WTC11 (cell line): ENCODE measurements at regions not wholly inside any gene's neighbourhood (a gene's known extent, or its start where the extent isn't known, plus 50 kb on each side); places are given as distances from the start of the nearest gene placed in this dataset.

Experiments
- ATAC-seq: fragments of 200-7000 bp; cut with Tn5 transposase; 2 replicates; pipeline ENCODE4 v1.10.0; 2021; ENCODE audit warnings: mild to moderate bottlenecking, moderate library complexity
- CTCF ChIA-PET: fragments of 300-600 bp; sonication (Branson Sonifier 250); formaldehyde crosslinking; loops from one replicate; lab custom pipeline; 2021; ENCODE audit warnings: antibody characterized with exemption; lab: Charles Lee
- POLR2A ChIA-PET: fragments of 350-600 bp; sonication (Branson Sonifier 250); formaldehyde crosslinking; loops from one replicate; lab custom pipeline; 2021; ENCODE audit warnings: antibody characterized with exemption; lab: Charles Lee
- DNase-seq: peaks from one replicate; pipeline ENCODE4 v3.0.0; 2021; ENCODE audit warnings: low spot score
- H3K27ac Mint-ChIP-seq: 2 replicates; pipeline ENCODE4 v1.8.0; 2021; ENCODE audit warnings: mixed read lengths
- H3K27me3 Mint-ChIP-seq: 2 replicates; pipeline ENCODE4 v1.8.0; 2021; ENCODE audit warnings: low read depth, mild to moderate bottlenecking, moderate library complexity, mixed read lengths
- H3K36me3 Mint-ChIP-seq: 2 replicates; pipeline ENCODE4 v1.8.0; 2021; ENCODE audit warnings: mixed read lengths
- H3K4me1 Mint-ChIP-seq: 2 replicates; pipeline ENCODE4 v1.8.0; 2022; ENCODE audit warnings: mixed read lengths
- H3K4me3 Mint-ChIP-seq: 2 replicates; pipeline ENCODE4 v1.8.0; 2021; ENCODE audit warnings: mild to moderate bottlenecking, moderate library complexity, mixed read lengths
- H3K9me3 Mint-ChIP-seq: 2 replicates; pipeline ENCODE4 v1.8.0; 2021; ENCODE audit warnings: mixed read lengths
- AFF4 ChIP-seq: sonication (generic); formaldehyde crosslinking; IDR thresholded peaks from 2 replicates; pipeline ENCODE4 v1.8.1; 2023; ENCODE audit warnings: mild to moderate bottlenecking, missing genetic modification reagents, borderline replicate concordance
- ATF1 ChIP-seq: sonication (generic); formaldehyde crosslinking; IDR thresholded peaks from 2 replicates; pipeline ENCODE4 v1.8.1; 2023; ENCODE audit warnings: mild to moderate bottlenecking, moderate library complexity, missing genetic modification reagents
- CREM ChIP-seq: sonication (generic); formaldehyde crosslinking; IDR thresholded peaks from 2 replicates; pipeline ENCODE4 v1.8.1; 2022; ENCODE audit warnings: mild to moderate bottlenecking, missing genetic modification reagents, moderate library complexity
- EMX1 ChIP-seq: fragments of 250-450 bp; sonication (Bioruptor Pico); IDR thresholded peaks from 2 replicates; pipeline ENCODE4 v1.8.0; 2021; ENCODE audit warnings: mild to moderate bottlenecking
- FOXK1 ChIP-seq: sonication (generic); formaldehyde crosslinking; IDR thresholded peaks from 2 replicates; pipeline ENCODE4 v1.8.0; 2022; ENCODE audit warnings: mild to moderate bottlenecking, moderate library complexity, missing genetic modification reagents
- FOXP4 ChIP-seq: sonication (generic); formaldehyde crosslinking; IDR thresholded peaks from 2 replicates; pipeline ENCODE4 v1.8.0; 2022; ENCODE audit warnings: mild to moderate bottlenecking, missing genetic modification reagents
- GTF2I ChIP-seq: fragments of 250-450 bp; sonication (Bioruptor Pico); conservative IDR thresholded peaks from 2 replicates; pipeline ENCODE4 v1.4.0; 2021; ENCODE audit warnings: mild to moderate bottlenecking
- HMGA2 ChIP-seq: fragments of 250-450 bp; sonication (Bioruptor Pico); IDR thresholded peaks from 2 replicates; pipeline ENCODE4 v1.4.0; 2021; ENCODE audit warnings: mild to moderate bottlenecking, moderate library complexity
- KAT7 ChIP-seq: sonication (generic); formaldehyde crosslinking; IDR thresholded peaks from 2 replicates; pipeline ENCODE4 v1.8.1; 2023; ENCODE audit warnings: missing genetic modification reagents, mild to moderate bottlenecking, borderline replicate concordance
- NFATC4 ChIP-seq: fragments of 250-450 bp; sonication (Bioruptor Pico); IDR thresholded peaks from 2 replicates; pipeline ENCODE4 v1.9.0; 2021; ENCODE audit warnings: mild to moderate bottlenecking
- NFE2L1 ChIP-seq: sonication (generic); formaldehyde crosslinking; IDR thresholded peaks from 2 replicates; pipeline ENCODE4 v1.8.1; 2023; ENCODE audit warnings: missing genetic modification reagents
- OVOL2 ChIP-seq: fragments of 250-450 bp; sonication (Bioruptor Pico); IDR thresholded peaks from 2 replicates; pipeline ENCODE4 v1.9.0; 2021; ENCODE audit warnings: mild to moderate bottlenecking, borderline replicate concordance
- RORB ChIP-seq: fragments of 250-450 bp; sonication (Bioruptor Pico); IDR thresholded peaks from 2 replicates; pipeline ENCODE4 v1.9.0; 2021; ENCODE audit warnings: mild to moderate bottlenecking
- SMAD3 ChIP-seq: sonication (generic); formaldehyde crosslinking; IDR thresholded peaks from 2 replicates; pipeline ENCODE4 v1.8.0; 2022; ENCODE audit warnings: missing genetic modification reagents, mild to moderate bottlenecking, borderline replicate concordance
- ZNF121 ChIP-seq: sonication (generic); formaldehyde crosslinking; IDR thresholded peaks from 2 replicates; pipeline ENCODE4 v1.8.0; 2023; ENCODE audit warnings: missing genetic modification reagents
- TF ChIP-seq, protein P1 (sequence below): sonication (generic); formaldehyde crosslinking; IDR thresholded peaks from 2 replicates; pipeline ENCODE4 v1.8.1; 2022; ENCODE audit warnings: mild to moderate bottlenecking, missing genetic modification reagents, moderate library complexity, borderline replicate concordance
- TF ChIP-seq, protein P2 (sequence below): sonication (generic); formaldehyde crosslinking; IDR thresholded peaks from 2 replicates; pipeline ENCODE4 v1.8.1; 2023; ENCODE audit warnings: mild to moderate bottlenecking, moderate library complexity, missing genetic modification reagents
- TF ChIP-seq, protein P3 (sequence below): sonication (generic); formaldehyde crosslinking; IDR thresholded peaks from 2 replicates; pipeline ENCODE4 v1.8.0; 2022; ENCODE audit warnings: mild to moderate bottlenecking, missing genetic modification reagents

GRCh38 chr5:62130107-62130506 lies 175.9 kb upstream of the KIF2A start:
- Mint-ChIP-seq H3K27me3 (no peaks in the 10 kb centered on the region), H3K36me3 (peaks cover 4% of the 10 kb centered on the region)
- no peak for TF ChIP-seq GTF2I (CRISPR knock-in tag)
- no peak for TF ChIP-seq ATF1
- no peak for TF ChIP-seq KAT7 (CRISPR knock-in tag)
- TF ChIP-seq RORB = no peak
- TF ChIP-seq NFATC4 = no peak
- TF ChIP-seq, protein P1, sequence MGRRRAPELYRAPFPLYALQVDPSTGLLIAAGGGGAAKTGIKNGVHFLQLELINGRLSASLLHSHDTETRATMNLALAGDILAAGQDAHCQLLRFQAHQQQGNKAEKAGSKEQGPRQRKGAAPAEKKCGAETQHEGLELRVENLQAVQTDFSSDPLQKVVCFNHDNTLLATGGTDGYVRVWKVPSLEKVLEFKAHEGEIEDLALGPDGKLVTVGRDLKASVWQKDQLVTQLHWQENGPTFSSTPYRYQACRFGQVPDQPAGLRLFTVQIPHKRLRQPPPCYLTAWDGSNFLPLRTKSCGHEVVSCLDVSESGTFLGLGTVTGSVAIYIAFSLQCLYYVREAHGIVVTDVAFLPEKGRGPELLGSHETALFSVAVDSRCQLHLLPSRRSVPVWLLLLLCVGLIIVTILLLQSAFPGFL (CRISPR knock-in tag) = no peak
- no peak for TF ChIP-seq OVOL2 (CRISPR knock-in tag)
- no peak for TF ChIP-seq ZNF121 (CRISPR knock-in tag)
- TF ChIP-seq, protein P2, sequence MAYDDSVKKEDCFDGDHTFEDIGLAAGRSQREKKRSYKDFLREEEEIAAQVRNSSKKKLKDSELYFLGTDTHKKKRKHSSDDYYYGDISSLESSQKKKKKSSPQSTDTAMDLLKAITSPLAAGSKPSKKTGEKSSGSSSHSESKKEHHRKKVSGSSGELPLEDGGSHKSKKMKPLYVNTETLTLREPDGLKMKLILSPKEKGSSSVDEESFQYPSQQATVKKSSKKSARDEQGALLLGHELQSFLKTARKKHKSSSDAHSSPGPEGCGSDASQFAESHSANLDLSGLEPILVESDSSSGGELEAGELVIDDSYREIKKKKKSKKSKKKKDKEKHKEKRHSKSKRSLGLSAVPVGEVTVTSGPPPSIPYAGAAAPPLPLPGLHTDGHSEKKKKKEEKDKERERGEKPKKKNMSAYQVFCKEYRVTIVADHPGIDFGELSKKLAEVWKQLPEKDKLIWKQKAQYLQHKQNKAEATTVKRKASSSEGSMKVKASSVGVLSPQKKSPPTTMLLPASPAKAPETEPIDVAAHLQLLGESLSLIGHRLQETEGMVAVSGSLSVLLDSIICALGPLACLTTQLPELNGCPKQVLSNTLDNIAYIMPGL (CRISPR knock-in tag) = no peak
- TF ChIP-seq HMGA2 (CRISPR knock-in tag) = no peak
- TF ChIP-seq, protein P3, sequence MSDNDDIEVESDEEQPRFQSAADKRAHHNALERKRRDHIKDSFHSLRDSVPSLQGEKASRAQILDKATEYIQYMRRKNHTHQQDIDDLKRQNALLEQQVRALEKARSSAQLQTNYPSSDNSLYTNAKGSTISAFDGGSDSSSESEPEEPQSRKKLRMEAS (CRISPR knock-in tag) = no peak
- TF ChIP-seq FOXK1 = no peak
- no peak for TF ChIP-seq NFE2L1 (CRISPR knock-in tag)

DNA sequence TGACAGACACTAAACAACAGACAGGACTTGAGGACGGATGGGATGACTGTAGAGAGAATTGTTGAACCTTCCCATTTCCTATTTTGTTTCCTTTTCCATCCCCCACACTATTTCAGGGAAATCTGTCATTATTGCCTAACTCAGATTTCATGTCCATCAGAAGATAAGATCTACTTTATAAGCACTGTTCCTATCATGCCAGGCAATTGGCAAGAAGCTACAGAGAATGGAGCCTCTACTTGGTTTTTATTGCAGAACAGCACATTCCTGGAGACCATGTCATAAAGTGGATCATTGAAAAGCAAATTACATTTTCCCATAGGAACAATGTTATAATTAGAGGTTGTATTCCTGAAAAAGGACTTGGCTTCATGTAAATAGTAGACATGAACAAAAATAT lies 173.7 kb upstream of the KIF2A start:
- ATAC-seq = no peak
- Mint-ChIP-seq H3K27me3 (no peaks in the 10 kb centered on the region), H3K4me3 (no peak overlapping the region), H3K27ac (no peak overlapping the region), H3K4me1 (peaks cover 8% of the 10 kb centered on the region), H3K36me3 (peaks cover 4% of the 10 kb centered on the region), H3K9me3 (peaks cover 4% of the 10 kb centered on the region)
- DNase-seq = no peak
- TF ChIP-seq AFF4 (CRISPR knock-in tag) = no peak
- CTCF ChIA-PET = no interaction called here
- POLR2A ChIA-PET = no interaction called here

More at GRCh38 chr5:62130107-62130506, 175.9 kb upstream of the KIF2A start:
- H3K4me1 Mint-ChIP-seq = peaks cover 5% of the 10 kb centered on the region; the same call in 1 of the 2 replicates
- H3K27ac Mint-ChIP-seq = no peak overlapping the region
- DNase-seq (no peak), ATAC-seq (no peak)
- ChIA-PET CTCF (interaction anchor here (2.3 kb wide), 1 partner anchor 14 kb away, joined by 10 read pairs; no protein-coding TSS in a partner anchor), POLR2A (no interaction called here)
- H3K4me3 Mint-ChIP-seq = no peak overlapping the region
- peaks cover 4% of the 10 kb centered on the region for H3K9me3 Mint-ChIP-seq

DNA sequence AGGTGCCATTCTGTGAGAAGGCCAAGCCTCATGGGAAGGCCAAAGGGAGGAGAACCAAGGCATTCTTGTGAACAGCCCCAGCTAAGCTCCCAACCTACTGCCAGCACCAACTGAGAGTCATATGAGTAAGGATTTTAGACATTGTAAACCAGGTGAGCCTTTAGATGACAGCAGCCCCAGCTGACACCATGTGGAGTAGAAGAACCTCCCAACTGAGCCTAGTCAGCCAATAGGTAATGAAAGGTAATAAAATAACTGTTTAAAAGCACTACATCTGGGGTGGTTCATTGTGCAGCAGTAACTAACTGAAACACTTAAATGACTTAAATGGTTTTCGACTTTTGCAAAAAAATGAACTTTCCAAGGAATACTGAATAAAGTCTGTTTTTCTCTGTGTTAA lies 172.6 kb upstream of the KIF2A start:
- peaks cover 4% of the 10 kb centered on the region for H3K9me3 Mint-ChIP-seq
- peaks cover 14% of the 10 kb centered on the region for H3K4me1 Mint-ChIP-seq
- H3K27me3 Mint-ChIP-seq = no peaks in the 10 kb centered on the region
- H3K36me3 Mint-ChIP-seq = peaks cover 4% of the 10 kb centered on the region
- no peak overlapping the region for H3K27ac Mint-ChIP-seq
- DNase-seq = no peak
- POLR2A ChIA-PET = no interaction called here
- H3K4me3 Mint-ChIP-seq = no peak overlapping the region
- ATAC-seq = no peak
- CTCF ChIA-PET = interaction anchor here (0.6 kb wide), 1 partner anchor 10 kb away, joined by 3 read pairs; no protein-coding TSS in a partner anchor
- TF ChIP-seq ATF1 (no peak), NFE2L1 (CRISPR knock-in tag) (no peak), FOXP4 (CRISPR knock-in tag) (no peak), SMAD3 (CRISPR knock-in tag) (no peak), EMX1 (no peak), CREM (no peak), AFF4 (CRISPR knock-in tag) (no peak)
- TF ChIP-seq, protein P2 (CRISPR knock-in tag) = no peak
